ENCODE measurements at regions not wholly inside any gene's neighbourhood (a gene's known extent, or its start where the extent isn't known, plus 50 kb on each side); places are given as distances from the start of the nearest gene placed in this dataset.
A peak's percentile ranks its signal among the peaks of the same experiment; 100 is the strongest.

GRCh38 chr1:11338284-11338924 is 65.4 kb downstream of the UBIAD1 start:
- DNase-seq, result no peak

GRCh38 chr1:11339346-11340232 is 66.6 kb downstream of the UBIAD1 start:
- DNase-seq, result no peak

GRCh38 chr1:11340233-11340632 is 67.2 kb downstream of the UBIAD1 start:
- no peak for DNase-seq

- no peak for DNase-seq
Observed at GRCh38 chr1:11341901-11342552, 69.0 kb downstream of the UBIAD1 start.

- no peak for DNase-seq
Observed at GRCh38 chr1:11342621-11343032, 69.6 kb downstream of the UBIAD1 start.

- DNase-seq, result no peak
Observed at GRCh38 chr1:11345971-11346715, 73.1 kb downstream of the UBIAD1 start.

GRCh38 chr1:11350265-11350664 is 77.3 kb downstream of the UBIAD1 start:
- no peak for DNase-seq

- DNase-seq, result no peak
Observed at GRCh38 chr1:11352058-11352715, 79.2 kb downstream of the UBIAD1 start.

GRCh38 chr1:11352816-11353799 is 80.1 kb downstream of the UBIAD1 start:
- no peak for DNase-seq

GRCh38 chr1:11354893-11355553 is 82.0 kb downstream of the UBIAD1 start:
- no peak for DNase-seq

- no peak for DNase-seq
Observed at GRCh38 chr1:11355559-11356475, 82.8 kb downstream of the UBIAD1 start.

GRCh38 chr1:11357276-11357675 is 84.3 kb downstream of the UBIAD1 start:
- no peak for DNase-seq

GRCh38 chr1:11358984-11359383 is 86.0 kb downstream of the UBIAD1 start:
- DNase-seq, result no peak

- DNase-seq, result no peak
Observed at GRCh38 chr1:11362547-11363021, 89.6 kb downstream of the UBIAD1 start.

- peak; percentile 33 for DNase-seq
Observed at GRCh38 chr1:11364170-11364569, 91.2 kb downstream of the UBIAD1 start.

GRCh38 chr1:11365744-11366387 is 92.9 kb downstream of the UBIAD1 start:
- DNase-seq, result no peak

- no peak for DNase-seq
Observed at GRCh38 chr1:11373029-11373894, 100.3 kb downstream of the UBIAD1 start.
